Mammary epithelial cell (primary cell): ENCODE measurements at regions not wholly inside any gene's neighbourhood (a gene's known extent, or its start where the extent isn't known, plus 50 kb on each side); places are given as distances from the start of the nearest gene placed in this dataset.

Source experiments
- EZH2 ChIP-seq: IDR thresholded peaks from 2 replicates; pipeline ENCODE4 v1.6.1; 2012; ENCODE audit warnings: low read length, inconsistent platforms, borderline replicate concordance
- TF ChIP-seq, protein P1 (sequence below), 2 donors: IDR thresholded peaks in 1 of 2; conservative IDR thresholded peaks in 1 of 2; 2 replicates each; pipeline ENCODE4 v1.5.1; 2011 to 2012; ENCODE audit warnings: inconsistent platforms in 2 of 2, low read length in 2 of 2, mild to moderate bottlenecking in 2 of 2, control low read depth in 1 of 2, low read depth in 1 of 2; ENCODE audit not compliant: insufficient read depth in 1 of 2; ENCODE audit errors: extremely low read depth in 1 of 2

DNA sequence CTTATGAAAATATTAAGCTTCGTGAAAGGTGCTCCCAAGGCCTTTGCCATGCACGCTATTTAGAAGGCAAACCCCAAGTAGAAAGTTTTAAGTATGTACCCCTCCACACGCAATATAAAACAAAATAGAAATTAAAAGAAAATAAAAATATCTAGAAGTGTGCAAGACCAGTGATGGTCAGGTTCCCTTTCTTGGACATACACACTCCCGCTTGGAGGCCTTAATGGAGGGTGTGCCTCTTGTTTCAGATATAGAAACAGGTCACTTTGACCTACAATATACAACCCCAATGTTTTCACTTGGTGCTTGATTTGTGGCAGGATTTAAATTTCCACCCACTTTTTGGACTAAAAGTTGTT is 127.4 kb upstream of the STC2 start:
- TF ChIP-seq, protein P1, sequence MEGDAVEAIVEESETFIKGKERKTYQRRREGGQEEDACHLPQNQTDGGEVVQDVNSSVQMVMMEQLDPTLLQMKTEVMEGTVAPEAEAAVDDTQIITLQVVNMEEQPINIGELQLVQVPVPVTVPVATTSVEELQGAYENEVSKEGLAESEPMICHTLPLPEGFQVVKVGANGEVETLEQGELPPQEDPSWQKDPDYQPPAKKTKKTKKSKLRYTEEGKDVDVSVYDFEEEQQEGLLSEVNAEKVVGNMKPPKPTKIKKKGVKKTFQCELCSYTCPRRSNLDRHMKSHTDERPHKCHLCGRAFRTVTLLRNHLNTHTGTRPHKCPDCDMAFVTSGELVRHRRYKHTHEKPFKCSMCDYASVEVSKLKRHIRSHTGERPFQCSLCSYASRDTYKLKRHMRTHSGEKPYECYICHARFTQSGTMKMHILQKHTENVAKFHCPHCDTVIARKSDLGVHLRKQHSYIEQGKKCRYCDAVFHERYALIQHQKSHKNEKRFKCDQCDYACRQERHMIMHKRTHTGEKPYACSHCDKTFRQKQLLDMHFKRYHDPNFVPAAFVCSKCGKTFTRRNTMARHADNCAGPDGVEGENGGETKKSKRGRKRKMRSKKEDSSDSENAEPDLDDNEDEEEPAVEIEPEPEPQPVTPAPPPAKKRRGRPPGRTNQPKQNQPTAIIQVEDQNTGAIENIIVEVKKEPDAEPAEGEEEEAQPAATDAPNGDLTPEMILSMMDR (conservative IDR thresholded peaks at IDR 0.05 in 1 of 2, IDR thresholded peaks at IDR 0.05 in 1 of 2; ENCODE audit: extremely low read depth in 1 of 2, insufficient read depth in 1 of 2, low read depth in 1 of 2, low read length in 2 of 2) = no peak
- no peak for TF ChIP-seq EZH2
